HepG2 (cell line): ENCODE measurements at regions not wholly inside any gene's neighbourhood (a gene's known extent, or its start where the extent isn't known, plus 50 kb on each side); places are given as distances from the start of the nearest gene placed in this dataset.

Source experiments
- ATAC-seq: fragments of 200-7000 bp; cut with Tn5 transposase; 3 replicates; pipeline ENCODE4 v1.9.1; 2020; ENCODE audit warnings: mild to moderate bottlenecking, moderate library complexity
- BruUV-seq: library from RNA; stranded (reverse); fragments of 400-500 nt; replicated peaks from 2 replicates; lab custom pipeline; 2021; lab: Mats Ljungman, UMichigan
- CTCF ChIA-PET: fragments of 300-600 bp; formaldehyde crosslinking; extraction: SDS; loops from one replicate; lab custom pipeline; 2021; ENCODE audit warnings: low total read pairs, inconsistent platforms, low intra/inter-chr PET ratio; lab: Yijun Ruan, JAX
- POLR2A ChIA-PET: fragments of 350-600 bp; sonication (Branson Sonifier 250); formaldehyde crosslinking; loops from one replicate; lab custom pipeline; 2020; ENCODE audit warnings: antibody characterized with exemption, inconsistent platforms; lab: Yijun Ruan, JAX
- DNase-seq: peaks from one replicate; pipeline ENCODE4 v3.0.0-alpha.2; 2015; ENCODE audit warnings: low spot score
- FAIRE-seq: peaks from 3 replicates; lab custom pipeline; 2011; peaks lifted over from hg19 to GRCh38; lab: Jason Lieb, UNC
- H2AFZ ChIP-seq: one replicate; pipeline ENCODE4 v1.6.1; 2011; ENCODE audit warnings: low read length, inconsistent platforms
- H3K27ac ChIP-seq: fragments of 300-600 bp; 3 replicates; pipeline ENCODE4 v1.8.0; 2011; ENCODE audit warnings: mixed run types, mild to moderate bottlenecking, mixed read lengths, low read length, inconsistent platforms; ENCODE audit not compliant: insufficient read depth; ENCODE audit errors: extremely low read length
- H3K27me3 ChIP-seq, 2 experiments: fragments of 200-600 bp in 1 of 2; 2 replicates in 1 of 2; 3 replicates in 1 of 2; pipeline versions ENCODE4 v1.6.0 to v1.8.0; 2011; ENCODE audit warnings: low read length in 2 of 2, mild to moderate bottlenecking in 2 of 2, moderate library complexity in 2 of 2, inconsistent platforms in 1 of 2; ENCODE audit not compliant: insufficient read depth in 2 of 2, control insufficient read depth in 1 of 2
- H3K36me3 ChIP-seq, 2 experiments: fragments of 200-600 bp in 1 of 2; replicated peaks in 1 of 2; 2 replicates in 1 of 2; 3 replicates in 1 of 2; pipeline versions ENCODE4 v1.5.1 to v1.8.0; 2011; ENCODE audit warnings: low read length in 2 of 2, inconsistent platforms in 1 of 2; ENCODE audit not compliant: insufficient read depth in 2 of 2, control insufficient read depth in 1 of 2
- H3K4me1 ChIP-seq: 2 replicates; pipeline ENCODE4 v1.5.1; 2012; ENCODE audit warnings: low read length, inconsistent platforms; ENCODE audit not compliant: insufficient read depth
- H3K4me2 ChIP-seq: 2 replicates; pipeline ENCODE4 v1.6.0; 2011; ENCODE audit warnings: low read depth, low read length, inconsistent platforms
- H3K4me3 ChIP-seq, 3 experiments: fragments of 200-600 bp in 1 of 3; sonication (generic), shearing (Covaris generic) in 1 of 3; replicated peaks in 1 of 3; 2 replicates each; pipeline ENCODE4 v1.5.1; 2011 to 2016; ENCODE audit warnings: low read length in 3 of 3, inconsistent platforms in 2 of 3, low read depth in 2 of 3, mild to moderate bottlenecking in 2 of 3, control low read depth in 1 of 3, mixed read lengths in 1 of 3; ENCODE audit not compliant: insufficient read depth in 1 of 3
- H3K79me2 ChIP-seq: one replicate; pipeline ENCODE4 v1.6.1; 2011; ENCODE audit warnings: low read length, inconsistent platforms; ENCODE audit not compliant: insufficient read depth
- H3K9ac ChIP-seq: 2 replicates; pipeline ENCODE4 v1.6.0; 2011; ENCODE audit warnings: mild to moderate bottlenecking, low read depth, low read length, inconsistent platforms; ENCODE audit not compliant: insufficient read depth
- H3K9me3 ChIP-seq: 2 replicates; pipeline ENCODE4 v1.5.1; 2012; ENCODE audit warnings: mild to moderate bottlenecking, low read length
- H4K20me1 ChIP-seq: 2 replicates; pipeline ENCODE4 v1.6.0; 2011; ENCODE audit warnings: inconsistent platforms, mild to moderate bottlenecking, low read length, moderate library complexity; ENCODE audit not compliant: insufficient read depth
- BCL3 ChIP-seq: sonication (generic); formaldehyde crosslinking; IDR thresholded peaks from 2 replicates; pipeline ENCODE4 v1.5.1; 2020; ENCODE audit warnings: mild to moderate bottlenecking, missing genetic modification reagents, moderate library complexity
- ETS1 ChIP-seq: sonication (generic); formaldehyde crosslinking; IDR thresholded peaks from 2 replicates; pipeline ENCODE4 v1.4.0; 2020; ENCODE audit warnings: missing genetic modification reagents
- FOXJ3 ChIP-seq: sonication (generic); formaldehyde crosslinking; IDR thresholded peaks from 2 replicates; pipeline ENCODE4 v1.4.0; 2020; ENCODE audit warnings: missing genetic modification reagents, mild to moderate bottlenecking, borderline replicate concordance
- GATAD2A ChIP-seq: IDR thresholded peaks from 2 replicates; pipeline ENCODE4 v1.6.1; 2016
- JDP2 ChIP-seq: sonication (generic); formaldehyde crosslinking; IDR thresholded peaks from 2 replicates; pipeline ENCODE4 v1.8.1; 2022; ENCODE audit warnings: missing genetic modification reagents, borderline replicate concordance
- ZBTB1 ChIP-seq: sonication (generic); formaldehyde crosslinking; IDR thresholded peaks from 2 replicates; pipeline ENCODE4 v1.4.0; 2020; ENCODE audit warnings: missing genetic modification reagents, borderline replicate concordance
- ZBTB38 ChIP-seq: sonication (generic); formaldehyde crosslinking; IDR thresholded peaks from 2 replicates; pipeline ENCODE4 v1.5.1; 2020; ENCODE audit warnings: mild to moderate bottlenecking, missing genetic modification reagents
- ZBTB46 ChIP-seq: sonication (generic); formaldehyde crosslinking; IDR thresholded peaks from 2 replicates; pipeline ENCODE4 v1.4.0; 2020; ENCODE audit warnings: mild to moderate bottlenecking, missing genetic modification reagents, borderline replicate concordance
- ZNF251 ChIP-seq: sonication (generic); formaldehyde crosslinking; IDR thresholded peaks from 2 replicates; pipeline ENCODE4 v1.9.0; 2021; ENCODE audit warnings: mild to moderate bottlenecking, missing genetic modification reagents
- ZNF570 ChIP-seq: sonication (generic); formaldehyde crosslinking; IDR thresholded peaks from 2 replicates; pipeline ENCODE4 v1.4.0; 2020; ENCODE audit warnings: mild to moderate bottlenecking, missing genetic modification reagents, borderline replicate concordance
- ZNF703 ChIP-seq: sonication (generic); formaldehyde crosslinking; IDR thresholded peaks from 2 replicates; pipeline ENCODE4 v1.5.1; 2020; ENCODE audit warnings: missing genetic modification reagents, mild to moderate bottlenecking, moderate library complexity, borderline replicate concordance
- ZNF782 ChIP-seq: sonication (generic); formaldehyde crosslinking; IDR thresholded peaks from 2 replicates; pipeline ENCODE4 v1.4.0; 2020; ENCODE audit warnings: missing genetic modification reagents, mild to moderate bottlenecking, borderline replicate concordance
- WGBS: methylation state at CpG from one replicate; pipeline ENCODE4 v1.1.6; 2017; ENCODE audit warnings: low lambda C conversion rate; 5-methylcytosine and 5-hydroxymethylcytosine counted together
- in situ Hi-C: cut with HindIII; loops from 2 replicates; pipeline ENCODE4 v1.10.0; 2017; ENCODE audit warnings: low pct_unique_long_range_greater_than_20kb; ENCODE audit not compliant: extremely low pct_ligation_motif_present
- intact Hi-C: fragments of 100-400 bp; cut with micrococcal nuclease; formaldehyde crosslinking; loops from one replicate; pipeline ENCODE4 v1.10.0; 2022; ENCODE audit not compliant: unreplicated experiment

GRCh38 chr5:130337179-130337888 lies 433.1 kb downstream of the CHSY3 start:
- H2AFZ ChIP-seq, result no peak overlapping the region
- ATAC-seq (no peak), DNase-seq (no peak)

More at GRCh38 chr5:130337179-130337888, 433.1 kb downstream of the CHSY3 start:
- H3K9ac ChIP-seq, result no peak overlapping the region
- H3K27me3 ChIP-seq, result no peaks in the 10 kb centered on the region
- no peaks in the 10 kb centered on the region for H3K4me1 ChIP-seq
- WGBS, result 2% methylated on average over 7 of the region's 7 CpGs
- no peaks in the 10 kb centered on the region for H3K36me3 ChIP-seq
- peaks cover 19% of the 10 kb centered on the region for H3K9me3 ChIP-seq
- no peak overlapping the region for H3K4me3 ChIP-seq
- CTCF ChIA-PET, result no interaction called here
- in situ Hi-C loops (no loop called here), intact Hi-C loops (no loop called here)
- POLR2A ChIA-PET, result no interaction called here
- no peak overlapping the region for H3K27ac ChIP-seq
- no peak overlapping the region for H3K4me2 ChIP-seq
- no peak for FAIRE-seq
- no TSS peak for BruUV-seq
- no peaks in the 10 kb centered on the region for H4K20me1 ChIP-seq
- no peaks in the 10 kb centered on the region for H3K79me2 ChIP-seq
- TF ChIP-seq ZNF251 (CRISPR knock-in tag) (no peak), JDP2 (CRISPR knock-in tag) (no peak), ZBTB46 (CRISPR knock-in tag) (no peak), ZBTB38 (CRISPR knock-in tag) (no peak), ZNF570 (CRISPR knock-in tag) (no peak), ZNF703 (no peak), ZNF782 (CRISPR knock-in tag) (no peak), ETS1 (CRISPR knock-in tag) (no peak), FOXJ3 (CRISPR knock-in tag) (no peak), BCL3 (CRISPR knock-in tag) (no peak), GATAD2A (no peak), ZBTB1 (CRISPR knock-in tag) (no peak)
- TF ChIP-seq, all 625 proteins: peak for 0
